ENCODE measurements at regions not wholly inside any gene's neighbourhood (a gene's known extent, or its start where the extent isn't known, plus 50 kb on each side); places are given as distances from the start of the nearest gene placed in this dataset.

GRCh38 chr1:106926803-106927582 lies 129.5 kb upstream of the PRMT6 start:
- TF ChIP-seq POLR2A (IDR thresholded peaks at IDR 0.05; ENCODE audit: low read depth, low read length) = no peak
- TF ChIP-seq SPI1 (IDR thresholded peaks at IDR 0.05; ENCODE audit: low read depth, low read length) = no peak
- no peak for TF ChIP-seq POLR2AphosphoS5 (IDR thresholded peaks at IDR 0.05; ENCODE audit: low read depth, low read length)
